ENCODE measurements at regions not wholly inside any gene's neighbourhood (a gene's known extent, or its start where the extent isn't known, plus 50 kb on each side); places are given as distances from the start of the nearest gene placed in this dataset.

- TF ChIP-seq TAF7 (optimal IDR thresholded peaks at IDR 0.05; ENCODE audit: borderline replicate concordance, low read depth, low read length) = no peak
Observed at GRCh38 chr3:25128735-25129134, 299.3 kb upstream of the RARB start (continued).

Data from H1 (cell line).